SK-N-SH treated with all-trans-retinoic acid at 6 μM for 48 hours (cell line): ENCODE measurements at regions not wholly inside any gene's neighbourhood (a gene's known extent, or its start where the extent isn't known, plus 50 kb on each side); places are given as distances from the start of the nearest gene placed in this dataset.

Experiments used
- ARNTL ChIP-seq: fragments of 450-650 bp; formaldehyde crosslinking; IDR thresholded peaks from 2 replicates; pipeline ENCODE4 v1.5.0; 2020; ENCODE audit warnings: low read depth, mild to moderate bottlenecking, moderate library complexity, borderline replicate concordance
- RARB ChIP-seq: fragments of 250-450 bp; sonication (Bioruptor Pico); IDR thresholded peaks from 2 replicates; pipeline ENCODE4 v1.8.0; 2021; ENCODE audit warnings: mild to moderate bottlenecking, moderate library complexity

- TF ChIP-seq RARB (CRISPR knock-in tag) (no peak), ARNTL (no peak)
Observed at GRCh38 chr2:204104811-204105210, 168.2 kb downstream of the ICOS start.
